Fibroblast of skin of right quadriceps (primary cell): ENCODE measurements at regions not wholly inside any gene's neighbourhood (a gene's known extent, or its start where the extent isn't known, plus 50 kb on each side); places are given as distances from the start of the nearest gene placed in this dataset.

ENCODE experiments used
- DNase-seq: peaks from one replicate; pipeline ENCODE4 v3.0.0-alpha.2; 2013

- no peak for DNase-seq
These were observed 134.5 kb upstream of the NKX1-1 start for GRCh38 chr4:1540601-1541375.

- no peak for DNase-seq
These were observed 133.8 kb upstream of the NKX1-1 start for GRCh38 chr4:1539859-1540600.

GRCh38 chr4:1538941-1539772, 132.9 kb upstream of the NKX1-1 start:
- no peak for DNase-seq

- DNase-seq, result no peak
These were observed 131.8 kb upstream of the NKX1-1 start for GRCh38 chr4:1538096-1538410.

GRCh38 chr4:1537410-1538095, 131.3 kb upstream of the NKX1-1 start:
- DNase-seq, result no peak

GRCh38 chr4:1536579-1537409, 130.6 kb upstream of the NKX1-1 start:
- DNase-seq, result no peak

- DNase-seq, result no peak
These were observed 129.8 kb upstream of the NKX1-1 start for GRCh38 chr4:1535926-1536578.

- DNase-seq, result no peak
These were observed 128.8 kb upstream of the NKX1-1 start for GRCh38 chr4:1534876-1535526.

GRCh38 chr4:1534095-1534872, 128.0 kb upstream of the NKX1-1 start:
- no peak for DNase-seq

GRCh38 chr4:1533501-1534064, 127.3 kb upstream of the NKX1-1 start:
- no peak for DNase-seq

- DNase-seq, result no peak
These were observed 126.5 kb upstream of the NKX1-1 start for GRCh38 chr4:1532549-1533395.

GRCh38 chr4:1531683-1532548, 125.7 kb upstream of the NKX1-1 start:
- DNase-seq, result no peak

- no peak for DNase-seq
These were observed 124.1 kb upstream of the NKX1-1 start for GRCh38 chr4:1530356-1530755.

- DNase-seq, result no peak
These were observed 118.5 kb upstream of the NKX1-1 start for GRCh38 chr4:1524761-1525160.

- DNase-seq, result no peak
These were observed 117.8 kb upstream of the NKX1-1 start for GRCh38 chr4:1523907-1524636.

- no peak for DNase-seq
These were observed 117.3 kb upstream of the NKX1-1 start for GRCh38 chr4:1523506-1523905.

GRCh38 chr4:1523033-1523432, 116.8 kb upstream of the NKX1-1 start:
- no peak for DNase-seq
